NK-92 (cell line): ENCODE measurements at regions not wholly inside any gene's neighbourhood (a gene's known extent, or its start where the extent isn't known, plus 50 kb on each side); places are given as distances from the start of the nearest gene placed in this dataset.

Experiments used
- DNase-seq: peaks from one replicate; lab custom pipeline; 2025; ENCODE audit not compliant: unreplicated experiment; lab: John Stamatoyannopoulos, UW

DNA sequence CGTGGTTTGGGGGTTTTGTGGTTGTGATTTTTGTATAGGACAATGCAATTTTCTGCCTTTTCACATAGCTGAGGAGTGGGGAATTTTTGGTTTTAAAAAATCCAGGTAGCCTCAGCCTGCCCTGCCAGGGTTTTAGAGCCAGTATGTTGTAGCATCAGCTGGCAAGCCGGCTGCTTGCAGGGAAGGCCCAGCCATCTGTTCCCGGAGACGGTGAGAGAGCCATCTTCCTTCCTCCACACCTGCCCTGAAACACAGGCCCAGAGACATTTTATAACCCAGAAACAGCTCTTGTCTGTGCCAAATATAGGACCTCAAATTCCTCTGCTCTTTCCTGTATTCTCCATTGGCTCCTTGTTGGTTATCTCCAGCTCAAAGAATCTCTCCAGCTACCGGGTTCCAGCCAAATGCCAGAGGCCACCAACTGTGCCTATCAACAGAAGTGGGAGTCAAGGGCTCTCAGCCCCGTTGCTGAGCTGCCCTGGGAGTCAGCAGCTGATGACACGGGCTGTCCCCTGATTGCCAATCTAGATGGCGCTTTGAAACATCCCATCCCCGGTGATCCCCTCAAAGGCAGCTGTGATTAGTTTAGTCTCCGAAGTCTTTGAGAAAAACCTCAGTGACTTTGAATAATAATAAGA is 595.2 kb downstream of the MID1IP1 start:
- no peak for DNase-seq

- no peak for DNase-seq
Observed at GRCh38 chrX:39397561-39398199, 596.4 kb downstream of the MID1IP1 start.

GRCh38 chrX:39398215-39398962 is 597.1 kb downstream of the MID1IP1 start:
- no peak for DNase-seq

- no peak for DNase-seq
Observed at GRCh38 chrX:39398963-39399261, 597.7 kb downstream of the MID1IP1 start.

- DNase-seq, result no peak
Observed at GRCh38 chrX:39399387-39399786, 598.1 kb downstream of the MID1IP1 start.

GRCh38 chrX:39401483-39402110 is 600.3 kb downstream of the MID1IP1 start:
- DNase-seq, result no peak

DNA sequence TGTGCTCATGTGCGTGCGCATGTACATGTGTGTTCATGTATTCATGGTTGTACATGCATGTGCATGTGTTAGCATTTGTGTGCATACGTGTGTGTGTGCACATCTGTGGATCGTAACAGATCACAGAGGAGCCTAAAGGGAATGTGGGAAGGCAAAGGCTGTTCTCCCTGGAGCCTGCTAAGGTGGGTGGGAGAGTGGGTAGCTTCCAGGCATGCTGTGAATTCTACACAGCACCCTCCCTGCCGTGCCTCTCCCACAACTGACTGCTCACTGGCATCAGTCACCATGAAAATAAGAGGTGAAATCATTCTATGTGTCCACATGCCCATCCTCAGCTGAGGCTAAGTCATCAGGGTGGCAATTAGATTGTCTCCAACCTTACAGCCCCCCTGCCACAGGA is 600.9 kb downstream of the MID1IP1 start:
- no peak for DNase-seq

GRCh38 chrX:39406799-39407198 is 605.5 kb downstream of the MID1IP1 start:
- DNase-seq, result no peak

DNA sequence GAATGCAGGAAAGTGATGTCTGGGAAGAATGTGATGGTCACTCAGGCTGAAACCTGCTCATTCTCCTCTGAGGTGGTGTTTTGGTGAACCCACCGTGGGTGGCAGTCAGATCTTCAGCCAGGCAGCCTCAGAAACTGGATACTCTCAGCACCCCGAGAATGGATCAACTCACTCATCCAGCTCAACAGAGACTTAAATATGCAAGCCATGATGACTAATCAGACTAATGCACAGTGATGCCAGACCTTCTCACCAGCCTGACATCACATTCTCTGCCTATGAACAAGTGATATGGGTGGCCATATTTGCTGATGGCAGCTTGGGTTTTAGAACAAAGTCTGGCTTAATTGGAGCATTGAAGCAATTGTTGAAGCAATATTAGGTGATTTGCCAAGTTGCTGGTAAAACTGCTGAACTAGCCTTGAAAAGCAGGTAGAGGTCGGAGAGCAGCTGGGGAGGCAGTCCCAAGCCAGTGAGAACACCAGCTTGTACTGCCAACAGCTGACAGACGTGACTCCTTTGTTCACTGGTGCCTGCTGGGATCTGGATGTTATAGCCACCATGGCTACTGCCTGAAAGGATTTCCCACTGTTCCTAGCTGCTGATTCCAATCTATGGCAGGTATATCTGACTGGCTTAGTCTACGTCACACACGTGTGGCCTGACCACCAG is 608.1 kb downstream of the MID1IP1 start:
- no peak for DNase-seq

- no peak for DNase-seq
Observed at GRCh38 chrX:39414290-39414854, 613.1 kb downstream of the MID1IP1 start.

DNA sequence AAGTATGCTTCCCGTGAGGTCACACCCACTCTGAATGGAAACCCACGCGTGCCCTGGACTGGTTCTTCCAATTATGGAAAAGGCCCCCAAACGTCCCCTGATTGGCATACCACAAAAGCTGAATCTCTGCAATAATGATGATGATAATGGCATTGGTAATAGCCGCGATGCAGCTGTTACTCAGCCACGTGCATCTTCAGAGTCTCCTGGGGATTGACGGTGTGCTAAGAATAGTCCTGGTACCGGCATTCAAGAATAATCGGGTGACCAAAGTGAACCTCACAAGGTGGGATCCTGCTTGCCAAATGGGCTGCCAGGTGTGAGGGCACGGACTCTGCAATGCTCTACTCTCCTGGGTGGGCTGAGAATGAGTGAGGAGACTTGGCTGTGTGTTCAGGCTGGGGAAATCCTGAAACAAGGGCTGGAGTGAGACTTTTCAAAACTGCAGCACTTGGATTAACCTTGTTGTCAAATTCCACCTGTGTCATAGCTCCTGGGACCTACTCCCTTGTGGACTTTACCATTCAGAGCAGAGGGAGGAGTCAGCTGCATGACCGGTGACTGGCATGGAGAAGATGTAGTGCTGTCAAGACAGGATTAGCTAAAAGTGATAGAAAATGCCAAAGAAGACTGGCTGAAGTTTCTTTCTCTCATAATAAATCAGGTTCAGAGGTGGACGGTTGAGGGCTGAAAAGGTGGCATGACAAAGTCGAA is 615.4 kb downstream of the MID1IP1 start:
- no peak for DNase-seq

DNA sequence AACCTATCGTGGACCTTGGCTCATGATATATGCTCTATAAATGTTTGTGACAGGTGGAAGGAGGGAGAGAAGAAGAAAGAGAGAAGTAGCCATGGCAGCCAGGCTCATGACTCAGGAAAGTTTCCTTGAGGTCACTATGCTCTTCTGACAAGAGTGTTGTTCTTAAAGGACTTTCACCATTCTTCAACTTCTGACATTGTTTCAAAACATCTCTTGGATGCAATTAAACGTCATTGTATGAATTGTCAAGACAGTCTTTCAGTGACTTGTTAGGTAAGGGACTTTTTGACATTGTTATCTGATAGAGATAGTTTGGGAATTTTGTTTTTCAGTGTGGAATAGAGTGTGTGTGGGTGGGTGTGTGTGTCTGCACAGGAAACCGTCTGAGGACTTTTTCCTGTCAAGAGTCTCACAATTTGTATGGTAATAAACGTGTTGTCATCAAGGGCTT is 617.0 kb downstream of the MID1IP1 start:
- no peak for DNase-seq

DNA sequence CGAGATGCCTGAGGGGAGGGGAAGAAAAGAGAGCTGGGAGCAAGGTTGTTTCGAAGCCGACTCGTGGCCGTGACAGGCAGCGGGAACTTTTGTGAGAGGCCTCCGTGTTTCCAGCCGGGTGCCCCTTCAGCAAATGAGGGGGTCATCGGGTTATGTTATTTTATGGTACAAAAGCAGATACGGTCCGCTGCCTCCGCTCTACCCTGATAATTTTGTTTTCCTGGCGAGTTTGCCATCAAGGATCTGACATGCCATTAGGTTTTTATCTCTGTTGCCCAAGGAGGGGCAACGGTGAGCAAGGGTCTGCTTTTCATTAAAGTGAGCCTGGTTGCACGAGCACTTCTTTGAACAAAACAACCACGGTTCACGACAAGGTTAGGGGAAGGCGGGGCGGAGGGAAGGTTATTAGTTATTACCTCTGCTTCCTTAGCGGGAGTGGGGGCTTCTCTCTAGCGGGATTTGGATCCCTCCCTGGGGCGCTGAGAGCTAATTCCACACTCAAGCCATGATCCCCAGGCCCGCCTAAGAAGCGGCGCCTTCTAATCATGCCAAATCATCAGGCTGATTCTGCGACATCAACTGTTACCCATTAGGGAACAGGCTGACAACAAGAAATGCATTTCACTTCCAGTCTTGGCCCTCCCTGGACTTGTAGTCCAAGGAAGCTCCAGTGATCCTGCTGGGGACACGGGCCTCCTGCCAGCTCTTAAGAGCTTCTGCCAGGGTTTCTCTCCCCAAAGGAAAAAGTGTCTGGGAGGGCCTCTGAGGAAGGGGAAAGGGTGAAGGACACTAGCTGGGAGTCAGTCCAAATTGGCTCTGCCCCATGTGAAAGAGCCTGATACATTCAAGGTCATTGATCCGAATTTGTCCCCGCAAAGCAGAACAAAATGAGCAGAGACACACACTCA is 617.7 kb downstream of the MID1IP1 start:
- DNase-seq, result no peak

GRCh38 chrX:39421006-39421405 is 619.7 kb downstream of the MID1IP1 start:
- no peak for DNase-seq

GRCh38 chrX:39425124-39425806 is 624.0 kb downstream of the MID1IP1 start:
- no peak for DNase-seq

DNA sequence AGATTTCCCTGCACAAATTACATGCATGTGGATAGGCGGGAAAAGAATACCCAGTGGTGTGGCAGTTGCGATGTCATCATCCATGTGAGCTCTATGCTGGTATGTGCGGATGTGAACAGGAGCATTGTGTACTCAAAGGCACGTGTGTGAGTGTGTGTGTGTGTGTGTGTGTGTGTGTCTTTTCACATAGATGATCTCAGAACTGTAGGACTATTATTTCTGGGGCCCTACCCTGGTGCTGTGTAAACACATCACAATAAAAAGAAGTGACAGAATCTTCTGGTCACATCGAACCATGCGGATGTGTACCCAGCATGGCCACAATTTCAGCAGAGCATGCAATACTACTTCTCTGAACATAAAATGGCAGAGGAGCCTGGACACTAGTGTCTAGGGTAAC is 624.8 kb downstream of the MID1IP1 start:
- DNase-seq, result no peak

GRCh38 chrX:39427492-39427891 is 626.2 kb downstream of the MID1IP1 start:
- no peak for DNase-seq

- DNase-seq, result no peak
Observed at GRCh38 chrX:39427906-39428305, 626.6 kb downstream of the MID1IP1 start.

GRCh38 chrX:39430551-39430950 is 629.3 kb downstream of the MID1IP1 start:
- DNase-seq, result no peak
